IPS DF 19.7 (cell line): ENCODE measurements at regions not wholly inside any gene's neighbourhood (a gene's known extent, or its start where the extent isn't known, plus 50 kb on each side); places are given as distances from the start of the nearest gene placed in this dataset.

Experiments
- DNase-seq: peaks from one replicate; pipeline ENCODE4 v3.0.0-alpha.2; 2013; ENCODE audit warnings: low read depth, low spot score

DNA sequence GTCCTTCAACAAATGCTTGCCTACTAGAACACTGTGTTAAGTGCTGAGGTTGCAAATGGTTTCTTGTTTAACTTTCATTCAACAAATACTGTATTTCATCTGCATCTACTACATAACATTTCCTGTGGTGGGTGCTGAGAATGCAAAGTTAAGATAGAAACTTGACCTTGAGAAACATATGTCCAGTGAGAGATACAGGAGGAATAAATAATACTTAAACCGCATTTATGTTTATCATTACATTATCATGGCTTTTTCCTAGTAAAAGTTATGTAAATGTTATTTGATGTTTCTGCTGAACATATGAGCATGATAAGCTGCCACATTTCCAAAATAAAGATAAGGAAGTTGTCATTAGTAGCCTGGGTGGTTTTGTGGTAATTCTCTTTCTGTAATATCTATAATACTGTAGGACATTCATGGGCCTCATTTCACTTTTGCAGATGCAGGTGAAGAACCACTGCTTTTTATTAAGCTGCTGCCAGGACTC is 590.4 kb downstream of the PLPP3 start:
- DNase-seq, result no peak

DNA sequence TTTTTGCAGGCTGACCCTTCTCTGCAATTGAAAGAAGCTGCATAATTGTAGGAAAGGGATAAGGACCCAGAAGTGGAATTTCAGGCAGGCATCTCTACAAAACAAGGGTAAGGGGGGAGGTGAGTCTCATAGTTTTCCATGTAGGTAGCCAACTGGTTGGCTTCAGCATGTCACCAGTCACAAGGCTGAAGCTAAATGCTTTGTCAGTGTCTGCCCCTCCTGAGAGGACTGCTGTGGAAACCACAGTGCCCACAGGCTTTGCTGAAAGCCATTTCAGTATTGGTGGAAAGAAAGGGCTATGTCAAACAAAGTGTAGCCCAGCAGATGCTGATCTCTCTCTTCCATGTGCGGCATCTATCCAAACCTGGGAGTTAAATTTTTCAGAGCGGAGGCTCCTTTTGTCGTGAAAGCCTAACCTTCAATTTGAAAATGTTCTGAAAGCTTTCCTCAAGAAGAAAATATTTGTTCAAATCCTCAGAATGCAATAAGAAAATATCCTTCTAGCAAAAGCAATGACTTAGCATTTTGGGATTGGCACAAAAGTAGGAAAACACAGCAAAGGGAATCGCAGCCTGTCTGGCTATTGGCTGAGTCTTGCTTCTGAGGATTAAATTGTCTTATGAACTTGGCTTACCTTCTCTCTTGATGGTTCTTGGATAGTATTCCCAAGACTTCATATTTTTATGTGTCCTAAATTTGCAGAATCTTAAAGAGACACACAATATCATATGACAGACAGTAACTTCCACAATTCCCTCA is 591.7 kb downstream of the PLPP3 start:
- peak; percentile 28 for DNase-seq

DNA sequence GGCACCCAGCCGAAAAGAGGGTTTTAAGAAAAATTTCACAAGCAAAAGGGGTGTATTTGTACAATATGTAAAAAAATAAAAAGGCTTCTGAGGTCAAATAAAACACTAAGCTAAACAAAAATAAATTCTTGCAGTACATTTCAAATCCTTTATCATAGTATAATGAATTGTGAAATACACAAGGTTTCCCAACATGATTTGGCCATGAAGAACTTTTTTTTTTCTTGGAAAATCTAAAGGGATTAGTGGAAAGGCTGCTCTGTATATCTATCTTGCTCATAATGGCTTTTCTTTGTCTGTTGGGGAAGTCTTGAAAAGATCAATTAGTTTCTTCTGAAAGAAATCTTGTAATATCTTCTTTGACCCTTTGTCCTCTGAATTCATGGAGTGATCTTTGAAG is 593.4 kb downstream of the PLPP3 start:
- DNase-seq, result no peak

DNA sequence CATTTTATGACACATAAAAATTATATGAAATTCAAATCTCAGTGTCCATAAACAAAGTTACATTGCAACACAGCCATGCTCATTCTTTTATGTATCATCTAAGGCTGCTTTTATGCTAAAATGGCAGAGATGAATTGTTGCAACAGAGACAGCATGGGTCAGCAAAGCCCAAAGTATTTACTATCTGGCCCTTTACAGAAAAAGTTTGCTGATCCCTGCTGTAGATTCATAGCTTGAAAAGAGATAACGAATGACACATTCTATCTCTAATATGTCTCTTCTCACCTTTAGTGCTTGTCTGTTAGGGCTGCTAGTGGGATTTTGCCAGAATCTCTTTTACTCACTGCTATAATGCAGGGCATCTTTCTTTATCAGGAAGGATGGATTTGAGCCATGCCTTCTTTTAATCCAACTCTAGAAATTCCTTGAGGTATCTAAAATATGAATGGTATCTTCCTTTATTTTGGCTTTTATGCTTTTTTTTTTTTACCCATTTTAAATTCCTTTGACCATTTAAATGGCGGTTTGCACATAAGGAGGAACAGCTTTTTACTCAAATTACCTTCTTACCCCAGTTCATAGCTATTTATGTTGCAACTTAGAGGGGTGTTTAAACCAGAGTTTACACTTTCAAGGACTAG is 598.2 kb downstream of the PLPP3 start:
- DNase-seq, result no peak

DNA sequence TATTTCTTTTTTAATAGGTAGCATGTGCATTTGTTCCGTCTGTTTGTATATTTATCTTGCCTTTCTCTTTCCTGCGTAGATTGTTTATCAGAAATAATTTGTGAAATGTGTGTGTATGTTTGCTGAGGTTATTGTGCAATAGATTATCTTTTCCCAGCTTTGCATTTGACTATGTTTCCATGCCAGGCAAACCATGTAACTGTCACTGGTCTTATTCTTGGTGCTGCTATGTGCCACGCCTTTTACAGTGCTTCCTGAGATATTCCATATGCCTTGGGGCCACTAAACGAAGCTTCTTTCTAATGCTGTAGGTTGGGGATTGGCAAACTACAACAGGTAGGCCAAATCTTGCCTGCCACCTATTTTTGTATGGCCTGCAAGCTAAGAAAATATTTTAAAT is 598.8 kb downstream of the PLPP3 start:
- DNase-seq, result no peak

DNA sequence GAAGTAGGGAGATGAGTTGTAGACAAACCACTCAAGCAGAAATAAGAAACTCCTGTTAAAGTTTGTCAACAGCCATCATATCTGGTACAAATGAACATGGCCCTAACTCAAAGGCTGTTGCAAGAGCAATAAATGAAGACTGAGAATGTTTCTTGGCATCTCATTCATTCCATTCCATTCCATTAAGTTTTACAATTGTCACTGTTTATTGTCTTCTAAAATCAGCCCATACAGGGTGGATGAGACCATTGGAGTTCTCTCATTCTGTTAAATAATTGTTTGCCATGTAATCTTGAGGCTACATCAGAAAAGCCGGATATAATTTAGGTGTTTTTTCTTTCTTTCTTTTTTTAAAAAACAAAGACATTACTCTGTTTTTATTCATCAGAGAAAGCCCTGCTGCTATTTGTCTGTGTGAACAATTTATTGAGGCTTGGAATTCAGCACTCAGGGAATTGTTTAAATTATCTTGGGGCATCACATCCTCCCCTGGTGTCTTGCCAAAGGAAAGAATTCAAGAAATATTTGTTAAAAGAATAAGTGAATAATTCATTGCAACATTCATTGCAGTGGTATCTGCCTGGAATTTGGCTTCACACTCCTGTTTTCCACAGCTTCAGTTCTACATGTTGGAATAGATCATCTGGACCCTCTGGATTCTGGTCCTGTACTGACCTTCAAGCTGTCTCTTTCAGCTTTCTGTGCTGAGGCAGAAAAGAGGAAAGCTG is 604.5 kb downstream of the PLPP3 start:
- DNase-seq, result no peak

DNA sequence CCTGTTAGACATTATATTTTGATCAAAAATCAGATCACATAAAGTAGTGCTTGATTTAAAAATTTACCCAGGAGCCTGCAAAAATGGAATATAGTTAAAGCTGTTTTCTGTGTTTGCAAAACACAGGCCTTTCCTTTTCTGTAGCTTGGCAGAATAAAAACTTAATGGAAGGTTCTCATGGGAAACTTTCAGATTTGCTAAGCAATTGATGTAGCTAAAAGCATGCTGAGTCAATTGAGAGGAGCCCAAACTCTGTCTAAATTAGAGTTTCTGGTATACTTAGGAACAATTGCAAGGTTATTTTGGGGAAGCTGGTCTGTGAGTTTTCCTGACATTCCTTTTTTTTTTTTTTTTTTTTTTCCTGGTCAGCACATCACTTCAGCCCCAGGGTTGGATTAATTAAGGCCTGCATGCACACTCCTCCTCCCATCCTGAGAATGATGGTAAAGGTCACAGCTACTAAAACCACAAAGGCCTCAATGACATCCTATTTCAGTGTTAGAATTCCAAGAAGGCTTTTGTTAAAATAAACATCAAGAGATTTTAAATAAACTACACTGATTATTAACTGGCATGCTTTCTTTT is 608.7 kb downstream of the PLPP3 start:
- DNase-seq, result no peak

DNA sequence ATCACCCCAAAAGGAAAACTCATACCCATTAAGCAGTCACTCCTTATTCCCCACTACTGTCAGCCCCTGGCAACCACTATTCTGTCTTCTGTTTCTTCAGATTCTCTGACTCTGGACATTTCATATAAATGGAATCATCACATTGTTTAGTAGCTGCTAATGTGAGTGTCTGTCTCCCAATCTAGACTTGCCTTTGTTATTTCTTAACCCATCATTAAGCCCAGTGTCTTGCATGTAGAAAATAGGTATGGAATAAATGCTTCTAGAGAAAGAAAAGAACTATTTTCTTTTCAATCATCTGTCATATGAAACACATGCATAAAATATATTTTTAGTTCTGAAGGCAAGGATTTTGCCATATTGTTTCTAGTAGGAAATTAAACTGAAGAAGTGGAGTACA is 610.0 kb downstream of the PLPP3 start:
- no peak for DNase-seq

DNA sequence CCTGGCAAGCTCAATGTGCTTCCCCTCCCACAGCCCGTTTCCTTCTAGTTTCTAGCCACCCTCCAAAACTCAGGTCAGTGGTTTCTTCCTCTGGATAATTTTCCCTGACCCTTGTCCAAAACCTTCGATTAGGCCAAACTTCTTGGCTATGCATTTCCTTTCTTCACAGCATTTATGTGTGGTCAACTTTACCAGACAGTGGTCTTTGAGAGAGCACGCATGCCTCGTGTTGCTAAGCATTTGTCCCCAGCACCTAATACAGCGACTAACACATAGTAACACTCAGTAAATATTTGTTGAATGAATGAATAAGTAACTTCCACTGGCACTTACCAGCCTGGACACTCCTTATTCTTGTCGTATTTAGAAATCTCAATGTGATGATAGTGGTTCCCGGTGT is 610.7 kb downstream of the PLPP3 start:
- no peak for DNase-seq

DNA sequence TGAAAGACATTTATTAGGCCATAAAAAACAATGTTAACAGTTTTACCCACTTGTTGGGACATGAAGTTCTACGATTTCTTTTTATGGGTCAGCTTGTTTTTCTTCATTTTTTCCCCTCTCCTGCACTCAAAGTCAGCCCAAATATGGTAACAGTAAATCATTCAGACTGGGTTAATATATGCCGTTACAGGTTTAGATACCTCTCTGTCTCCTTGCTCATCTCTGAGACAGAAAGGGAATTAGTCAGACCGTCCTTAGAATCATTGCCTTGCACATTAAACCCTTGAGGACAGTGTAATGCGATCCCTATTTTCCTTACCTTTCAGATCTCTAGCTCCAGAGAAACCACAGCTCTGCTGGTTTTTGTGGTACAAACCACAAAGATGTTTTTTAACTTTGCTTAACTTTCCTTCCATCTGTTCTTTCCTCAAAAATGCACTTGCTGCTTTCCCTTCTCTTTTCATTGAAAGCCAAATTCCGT is 613.3 kb downstream of the PLPP3 start:
- no peak for DNase-seq

DNA sequence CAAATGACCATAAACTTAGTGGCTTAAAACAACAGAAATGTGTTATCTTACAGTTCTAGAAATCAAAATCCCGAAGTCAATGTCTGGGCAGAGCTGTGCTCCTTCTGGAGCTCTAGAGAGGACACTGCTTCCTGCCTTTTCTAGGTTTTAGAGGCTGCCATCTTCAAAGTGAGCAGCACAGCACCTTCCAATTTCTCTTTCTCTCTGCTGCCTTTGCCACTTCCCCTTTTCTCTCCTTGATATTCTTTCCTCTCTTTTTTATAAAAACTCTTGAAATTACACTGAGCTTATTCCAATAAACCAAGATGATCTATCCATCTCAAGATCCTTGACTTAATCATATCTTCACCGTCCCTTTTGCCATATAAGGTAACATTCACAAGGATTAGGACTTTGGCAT is 616.9 kb downstream of the PLPP3 start:
- DNase-seq, result no peak

DNA sequence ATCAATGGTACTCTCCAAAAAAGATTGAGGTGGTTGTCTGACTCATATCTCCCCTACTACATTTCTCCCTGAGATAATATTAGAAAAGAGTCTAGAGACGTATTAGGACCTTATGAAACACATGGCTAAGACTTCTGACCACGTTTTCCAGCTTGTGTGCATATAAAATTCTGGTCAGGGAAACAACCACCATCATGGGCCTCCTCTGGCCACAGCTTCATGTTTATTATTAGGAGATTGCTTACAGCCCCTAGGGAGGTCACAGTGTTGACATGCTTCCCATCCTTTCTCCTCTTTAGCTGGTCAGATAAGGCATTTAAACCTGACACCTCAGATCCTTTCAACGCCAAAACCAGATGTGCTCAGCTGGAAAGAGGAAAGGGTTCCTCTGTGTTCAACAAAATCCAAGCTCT is 620.2 kb downstream of the PLPP3 start:
- no peak for DNase-seq

DNA sequence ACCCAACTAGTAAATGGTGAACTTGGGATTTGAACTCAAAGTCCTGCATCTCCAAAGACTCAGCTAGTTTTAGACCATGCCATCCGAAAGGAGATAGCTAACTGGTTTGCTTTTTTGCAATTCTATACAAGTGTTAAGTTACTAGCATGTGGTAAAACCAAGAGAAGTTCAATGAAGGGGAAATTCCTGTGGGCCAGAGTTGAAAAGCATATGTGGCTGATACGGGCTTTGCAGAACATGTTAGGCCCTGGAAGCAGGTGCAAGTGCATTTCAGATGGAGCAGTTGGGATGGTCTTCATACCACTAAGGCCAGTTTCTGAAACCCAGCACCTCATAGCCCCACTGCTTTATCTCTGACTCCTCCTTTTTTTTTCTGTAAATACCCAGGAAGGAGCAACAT is 620.9 kb downstream of the PLPP3 start:
- no peak for DNase-seq

DNA sequence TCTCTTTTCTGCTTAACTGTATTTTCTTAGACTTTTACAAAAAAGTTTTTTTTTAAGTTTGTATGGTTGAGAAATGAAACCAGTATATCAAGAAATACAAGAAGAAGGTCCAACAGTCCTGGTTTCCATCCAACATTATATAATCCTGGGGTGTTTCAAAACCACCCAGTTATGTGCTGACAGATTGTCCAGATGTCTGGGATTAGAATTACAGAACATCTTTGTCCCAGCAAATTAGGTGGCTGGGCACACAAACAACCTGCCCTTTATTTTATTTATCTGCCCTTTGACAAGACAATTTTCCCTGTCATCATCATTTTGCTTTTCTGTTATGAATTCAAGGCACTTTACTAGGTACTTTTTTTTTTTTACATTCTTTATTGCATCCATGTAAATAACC is 622.1 kb downstream of the PLPP3 start:
- DNase-seq, result no peak

DNA sequence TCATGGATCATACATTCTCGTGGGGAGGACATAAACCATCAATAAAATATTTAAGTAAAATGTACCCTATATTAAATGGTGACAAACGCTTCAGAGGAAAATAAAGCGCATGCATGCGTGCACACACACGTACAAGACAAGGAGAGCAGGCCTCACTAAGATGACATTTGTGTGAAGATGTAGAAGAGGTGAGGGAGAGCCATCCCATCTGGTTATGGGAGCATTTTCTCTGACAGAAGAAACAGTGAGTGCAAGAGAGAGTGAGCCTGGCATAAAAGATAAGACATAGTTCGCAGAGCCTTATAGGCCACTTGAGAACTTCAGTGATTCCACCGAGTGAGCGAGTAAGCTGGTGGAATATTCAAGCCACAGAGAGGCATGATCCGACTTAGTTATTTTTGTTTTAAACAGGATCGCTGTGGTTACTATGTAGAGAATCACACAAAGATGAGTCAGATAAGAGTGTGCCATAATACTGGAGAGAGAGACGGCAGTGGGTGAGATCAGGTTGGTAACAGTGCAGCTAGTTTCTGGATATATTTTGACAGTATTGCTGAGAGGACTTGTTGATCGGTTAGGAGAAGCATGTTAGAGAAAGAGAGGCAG is 624.2 kb downstream of the PLPP3 start:
- DNase-seq, result no peak

DNA sequence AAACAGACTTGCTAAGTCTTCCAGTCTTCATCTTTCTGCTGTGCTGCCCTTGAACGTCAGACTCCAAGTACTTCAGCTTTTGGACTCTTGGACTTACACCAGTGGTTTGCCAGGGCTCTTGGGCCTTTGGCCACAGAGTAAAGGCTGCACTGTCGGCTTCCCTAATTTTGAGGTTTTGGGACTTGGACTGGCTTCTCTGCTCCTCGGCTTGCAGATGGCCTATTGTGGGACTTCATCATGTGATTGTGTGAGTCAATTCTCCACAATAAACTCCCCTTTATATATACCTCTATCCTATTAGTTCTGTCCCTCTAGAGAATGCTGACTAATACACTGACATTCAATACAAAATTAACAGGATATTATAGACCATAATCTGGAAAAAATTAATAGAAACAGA is 628.1 kb downstream of the PLPP3 start:
- DNase-seq, result no peak

DNA sequence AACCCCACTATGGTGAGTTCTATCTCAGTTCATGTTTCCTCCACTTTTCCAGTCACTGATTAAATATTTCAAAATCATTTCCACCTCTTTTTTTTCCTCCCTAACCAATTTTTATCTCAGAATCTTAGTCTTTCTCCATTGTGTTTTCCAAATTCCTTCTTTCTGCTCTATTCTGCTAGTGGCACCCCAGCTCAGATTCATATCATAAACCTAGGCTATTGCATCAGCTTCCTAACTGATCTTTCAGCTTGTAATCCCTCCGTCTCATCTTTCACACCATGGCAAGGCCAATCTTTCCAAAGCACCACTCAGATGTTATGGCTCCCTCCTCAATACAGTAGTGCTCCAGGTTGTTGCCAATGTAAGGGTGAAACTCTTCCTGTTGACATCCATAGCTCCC is 631.9 kb downstream of the PLPP3 start:
- no peak for DNase-seq

DNA sequence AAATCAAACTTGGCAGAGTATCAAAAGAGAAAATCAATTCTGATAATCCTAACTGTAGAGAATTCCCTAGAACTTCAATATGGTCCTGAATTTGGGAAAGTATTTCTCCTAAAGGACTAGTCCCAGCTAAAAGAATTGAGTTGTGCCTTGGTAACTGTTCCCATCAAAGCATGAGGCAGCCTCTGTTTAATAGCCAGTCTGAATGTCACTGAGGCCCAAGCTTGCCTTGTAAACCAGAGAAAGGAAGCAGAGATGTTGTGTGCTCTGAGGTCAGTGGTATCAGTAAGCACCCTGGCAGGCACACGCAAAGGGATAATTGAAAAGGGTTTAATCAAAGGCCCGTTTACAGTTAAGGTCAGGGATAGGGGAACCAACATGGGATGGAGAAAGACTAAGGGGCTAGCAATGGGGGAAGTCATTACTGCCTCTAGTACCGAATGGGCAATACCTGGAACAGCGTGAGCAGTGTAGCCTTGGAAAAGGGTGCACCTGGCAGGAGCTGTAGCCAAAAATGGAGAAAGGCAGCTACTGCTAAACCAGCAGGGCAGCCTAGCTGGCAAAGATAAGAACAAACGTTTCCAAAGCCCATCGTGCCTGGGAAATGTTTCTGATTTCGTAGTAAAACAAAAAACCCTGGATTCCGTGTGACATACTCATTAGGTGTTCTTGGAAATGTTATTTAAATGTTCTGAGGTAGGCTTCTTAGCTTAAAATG is 635.5 kb downstream of the PLPP3 start:
- DNase-seq, result no peak

DNA sequence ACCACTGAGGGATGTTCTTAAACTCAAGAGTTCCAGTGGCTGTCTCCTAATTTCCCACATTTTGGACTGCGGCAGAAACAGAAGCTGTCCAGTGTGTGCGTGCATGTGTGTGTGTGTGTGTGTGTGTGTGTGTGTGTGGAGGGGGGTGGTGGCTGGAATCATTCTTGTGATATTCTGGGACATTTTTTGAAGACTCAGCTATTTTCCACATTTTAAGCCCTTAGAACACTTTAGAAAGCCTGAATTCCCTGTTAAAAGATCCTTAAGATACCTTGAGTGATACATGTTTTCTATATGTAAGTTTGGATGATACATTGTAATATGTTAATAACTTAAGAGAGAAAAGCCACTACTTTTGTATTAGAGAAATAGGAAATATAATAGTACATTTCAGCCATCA is 636.4 kb downstream of the PLPP3 start:
- DNase-seq, result no peak

DNA sequence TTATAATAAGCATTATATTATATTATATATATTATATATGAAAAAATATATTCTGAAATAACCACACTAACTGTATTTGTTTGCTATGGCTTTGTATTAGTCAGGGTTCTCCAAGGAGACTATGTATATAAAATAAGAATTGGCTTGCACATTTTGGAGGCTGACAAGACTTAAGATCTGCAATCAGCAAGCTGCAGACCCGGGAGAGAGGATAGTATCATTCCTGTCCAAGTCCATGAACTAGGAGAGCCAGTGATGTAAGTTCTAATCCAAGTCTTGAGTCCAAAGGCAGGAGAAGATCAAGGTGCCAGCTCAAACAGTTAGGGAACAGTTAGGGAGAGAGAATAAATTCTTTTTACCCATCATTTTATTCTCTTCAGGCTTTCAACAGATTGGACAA is 639.5 kb downstream of the PLPP3 start:
- no peak for DNase-seq

DNA sequence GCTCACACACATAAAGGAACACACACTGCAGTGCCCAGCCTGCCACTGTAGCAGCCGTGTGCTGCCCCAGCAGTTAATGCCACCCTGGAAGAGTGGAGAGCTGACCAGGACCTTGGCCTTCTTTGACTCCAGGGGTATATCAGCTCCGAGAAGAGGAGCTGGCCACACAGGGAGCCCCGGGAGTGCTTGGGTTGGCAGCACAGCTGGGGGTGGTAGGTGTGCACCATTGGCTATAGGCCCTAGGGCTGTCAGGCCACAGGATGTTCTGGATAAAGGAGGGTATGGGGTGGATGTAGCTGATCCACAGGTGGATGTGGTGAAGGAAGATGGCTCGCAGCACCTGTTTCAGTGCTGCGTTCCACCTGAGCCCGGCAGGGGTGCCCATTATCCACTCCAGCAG is 640.5 kb downstream of the PLPP3 start:
- no peak for DNase-seq
